Neural cell (in vitro differentiated cells): ENCODE measurements at regions not wholly inside any gene's neighbourhood (a gene's known extent, or its start where the extent isn't known, plus 50 kb on each side); places are given as distances from the start of the nearest gene placed in this dataset.

Source experiments
- H2AFZ ChIP-seq: fragments of 200-600, 300-800 bp; sonication (generic), shearing (Covaris generic); 2 replicates; pipeline ENCODE4 v1.6.0; 2014; ENCODE audit warnings: low read depth, mild to moderate bottlenecking, antibody characterized with exemption, low read length, moderate library complexity
- H3F3A ChIP-seq: fragments of 200-600 bp; shearing (Covaris generic); 2 replicates; pipeline ENCODE4 v1.6.1; 2016; ENCODE audit warnings: mild to moderate bottlenecking, moderate library complexity, mixed read lengths, antibody characterized with exemption, low read length; ENCODE audit not compliant: insufficient read depth, poor library complexity, severe bottlenecking
- H3K27ac ChIP-seq: fragments of 200-600, 300-800 bp; sonication (generic), shearing (Covaris generic); 2 replicates; pipeline ENCODE4 v1.5.1; 2014; ENCODE audit warnings: mild to moderate bottlenecking, low read length, moderate library complexity
- H3K27me3 ChIP-seq: fragments of 300-800, 200-600 bp; sonication (generic), shearing (Covaris generic); 2 replicates; pipeline ENCODE4 v1.6.0; 2014; ENCODE audit warnings: mild to moderate bottlenecking, low read depth, low read length, moderate library complexity; ENCODE audit not compliant: insufficient read depth
- H3K36me3 ChIP-seq: fragments of 300-800, 200-600 bp; sonication (generic), shearing (Covaris generic); 2 replicates; pipeline ENCODE4 v1.5.1; 2014; ENCODE audit warnings: mild to moderate bottlenecking, antibody characterized with exemption, low read length, moderate library complexity; ENCODE audit not compliant: insufficient read depth
- H3K4me2 ChIP-seq: fragments of 300-800, 200-600 bp; sonication (generic), shearing (Covaris generic); 2 replicates; pipeline ENCODE4 v1.6.0; 2014; ENCODE audit warnings: mild to moderate bottlenecking, low read length
- H3K4me3 ChIP-seq: fragments of 300-800, 200-600 bp; sonication (generic), shearing (Covaris generic); 2 replicates; pipeline ENCODE4 v1.5.1; 2014; ENCODE audit warnings: mild to moderate bottlenecking, low read length, moderate library complexity
- H3K79me2 ChIP-seq: fragments of 200-600 bp; shearing (Covaris generic); replicated peaks from 2 replicates; pipeline ENCODE4 v1.6.0; 2014; ENCODE audit warnings: mild to moderate bottlenecking, low read length, moderate library complexity; ENCODE audit not compliant: insufficient read depth
- H3K9ac ChIP-seq: fragments of 300-800, 200-600 bp; sonication (generic), shearing (Covaris generic); 2 replicates; pipeline ENCODE4 v1.6.1; 2016; ENCODE audit warnings: mild to moderate bottlenecking, low read length, mixed read lengths
- H3K9me2 ChIP-seq: fragments of 200-600 bp; shearing (Covaris generic); 2 replicates; pipeline ENCODE4 v1.6.1; 2016; ENCODE audit warnings: mild to moderate bottlenecking, low read length, mixed read lengths; ENCODE audit not compliant: insufficient read depth
- H3K9me3 ChIP-seq: fragments of 200-600, 300-800 bp; sonication (generic), shearing (Covaris generic); 2 replicates; pipeline ENCODE4 v1.6.1; 2016; ENCODE audit warnings: mild to moderate bottlenecking, mixed run types, low read length, moderate library complexity, mixed read lengths
- H4K20me1 ChIP-seq: fragments of 200-600 bp; shearing (Covaris generic); 2 replicates; pipeline ENCODE4 v1.6.1; 2016; ENCODE audit warnings: mild to moderate bottlenecking, mixed run types; ENCODE audit not compliant: insufficient read depth
- CTCF ChIP-seq: fragments of 450-650 bp; IDR thresholded peaks from 2 replicates; pipeline ENCODE4 v1.5.1; 2014; ENCODE audit warnings: antibody characterized with exemption, mild to moderate bottlenecking, moderate library complexity; ENCODE audit not compliant: poor library complexity, severe bottlenecking
- EP300 ChIP-seq: fragments of 450-650 bp; conservative IDR thresholded peaks from 2 replicates; pipeline ENCODE4 v1.6.1; 2014; ENCODE audit warnings: antibody characterized with exemption, mild to moderate bottlenecking, moderate library complexity; ENCODE audit not compliant: poor library complexity, severe bottlenecking
- EZH2 ChIP-seq: fragments of 200-600, 300-800 bp; shearing (Covaris generic), sonication (generic); IDR thresholded peaks from 2 replicates; pipeline ENCODE4 v1.6.1; 2014; ENCODE audit warnings: antibody characterized with exemption, low read length, borderline replicate concordance, mild to moderate bottlenecking; ENCODE audit not compliant: insufficient read depth, poor library complexity, severe bottlenecking
- MXI1 ChIP-seq: fragments of 450-650 bp; conservative IDR thresholded peaks from 2 replicates; pipeline ENCODE4 v1.6.1; 2014; ENCODE audit warnings: antibody characterized with exemption, mild to moderate bottlenecking; ENCODE audit not compliant: poor library complexity, severe bottlenecking
- POLR2AphosphoS5 ChIP-seq: IDR thresholded peaks from 2 replicates; pipeline ENCODE4 v1.6.1; 2012
- RAD21 ChIP-seq: fragments of 450-650 bp; conservative IDR thresholded peaks from 2 replicates; pipeline ENCODE4 v1.6.1; 2014; ENCODE audit warnings: antibody characterized with exemption, mild to moderate bottlenecking, moderate library complexity
- REST ChIP-seq: IDR thresholded peaks from 2 replicates; pipeline ENCODE4 v1.6.1; 2012; ENCODE audit warnings: borderline replicate concordance
- SMC3 ChIP-seq: fragments of 450-650 bp; conservative IDR thresholded peaks from 2 replicates; pipeline ENCODE4 v1.6.1; 2014; ENCODE audit warnings: antibody characterized with exemption, mild to moderate bottlenecking, moderate library complexity; ENCODE audit not compliant: poor library complexity
- TAF1 ChIP-seq: IDR thresholded peaks from 2 replicates; pipeline ENCODE4 v1.6.1; 2012; ENCODE audit warnings: low read depth

- no peak overlapping the region for H3K4me2 ChIP-seq
- no peak overlapping the region for H3K27ac ChIP-seq
- no peaks in the 10 kb centered on the region for H3K9me3 ChIP-seq
- H3K9ac ChIP-seq: no peak overlapping the region
- H2AFZ ChIP-seq: no peak overlapping the region
- no peaks in the 10 kb centered on the region for H3K79me2 ChIP-seq
- no peaks in the 10 kb centered on the region for H4K20me1 ChIP-seq
- H3K4me3 ChIP-seq: no peak overlapping the region
- TF ChIP-seq CTCF (no peak), RAD21 (no peak), REST (no peak), POLR2AphosphoS5 (no peak), TAF1 (no peak), EP300 (no peak), MXI1 (no peak), SMC3 (no peak), EZH2 (no peak)
- H3F3A ChIP-seq: no peaks in the 10 kb centered on the region
- no peaks in the 10 kb centered on the region for H3K36me3 ChIP-seq
- H3K9me2 ChIP-seq: no peaks in the 10 kb centered on the region
- no peaks in the 10 kb centered on the region for H3K27me3 ChIP-seq
These were observed 447.4 kb upstream of the NR2F2 start for GRCh38 chr15:95883064-95883463.

GRCh38 chr15:95884276-95884675 is 446.2 kb upstream of the NR2F2 start:
- Histone ChIP-seq H3K27ac (no peak overlapping the region), H3F3A (no peaks in the 10 kb centered on the region), H2AFZ (no peak overlapping the region), H3K9me3 (no peaks in the 10 kb centered on the region), H3K36me3 (no peaks in the 10 kb centered on the region), H3K27me3 (no peaks in the 10 kb centered on the region), H3K9me2 (no peaks in the 10 kb centered on the region), H3K79me2 (no peaks in the 10 kb centered on the region), H3K4me3 (no peak overlapping the region), H3K9ac (no peak overlapping the region), H3K4me2 (no peak overlapping the region), H4K20me1 (no peaks in the 10 kb centered on the region)
- TF ChIP-seq EP300 (no peak), REST (no peak)
